ENCODE measurements at regions not wholly inside any gene's neighbourhood (a gene's known extent, or its start where the extent isn't known, plus 50 kb on each side); places are given as distances from the start of the nearest gene placed in this dataset.

- H3K9ac ChIP-seq (ENCODE audit: insufficient read length, low read depth) = no peak overlapping the region
- no peaks in the 10 kb centered on the region for H3K9me3 ChIP-seq (ENCODE audit: insufficient read depth, low read length)
- H3K36me3 ChIP-seq (ENCODE audit: insufficient read depth, insufficient read length, low read length) = no peaks in the 10 kb centered on the region
- no peak overlapping the region for H3K4me3 ChIP-seq (ENCODE audit: insufficient read length, low read depth)
- H3K4me1 ChIP-seq (ENCODE audit: insufficient read depth, insufficient read length) = no peaks in the 10 kb centered on the region
- DNase-seq (ENCODE audit: low read depth, low spot score) = no peak
- TF ChIP-seq SUZ12 (IDR thresholded peaks at IDR 0.05; ENCODE audit: extremely low read depth, insufficient read depth, insufficient read length) (no peak), ZNF274 (IDR thresholded peaks at IDR 0.05; ENCODE audit: low read depth, low read length) (no peak), YY1 (IDR thresholded peaks at IDR 0.05; ENCODE audit: insufficient read depth, insufficient read length) (no peak)
- no peaks in the 10 kb centered on the region for H3K27me3 ChIP-seq (ENCODE audit: insufficient read depth, insufficient read length)
Measured at GRCh38 chr1:100628631-100629081, 90.7 kb downstream of the GPR88 start.

- no peak overlapping the region for H3K9ac ChIP-seq (ENCODE audit: insufficient read length, low read depth)
- no peaks in the 10 kb centered on the region for H3K4me1 ChIP-seq (ENCODE audit: insufficient read depth, insufficient read length)
- DNase-seq (ENCODE audit: low read depth, low spot score) = no peak
- no peaks in the 10 kb centered on the region for H3K9me3 ChIP-seq (ENCODE audit: insufficient read depth, low read length)
- no peak for TF ChIP-seq YY1 (IDR thresholded peaks at IDR 0.05; ENCODE audit: insufficient read depth, insufficient read length)
- no peak for TF ChIP-seq SUZ12 (IDR thresholded peaks at IDR 0.05; ENCODE audit: extremely low read depth, insufficient read depth, insufficient read length)
- no peak for TF ChIP-seq ZNF274 (IDR thresholded peaks at IDR 0.05; ENCODE audit: low read depth, low read length)
- no peaks in the 10 kb centered on the region for H3K36me3 ChIP-seq (ENCODE audit: insufficient read depth, insufficient read length, low read length)
- H3K27me3 ChIP-seq (ENCODE audit: insufficient read depth, insufficient read length) = no peaks in the 10 kb centered on the region
- no peak overlapping the region for H3K4me3 ChIP-seq (ENCODE audit: insufficient read length, low read depth)
Measured at GRCh38 chr1:100629391-100629790, 90.2 kb upstream of the VCAM1 start.

- Histone ChIP-seq H3K36me3 (ENCODE audit: insufficient read depth, insufficient read length, low read length) (no peaks in the 10 kb centered on the region), H3K9ac (ENCODE audit: insufficient read length, low read depth) (no peak overlapping the region), H3K4me3 (ENCODE audit: insufficient read length, low read depth) (no peak overlapping the region), H3K9me3 (ENCODE audit: insufficient read depth, low read length) (no peaks in the 10 kb centered on the region), H3K4me1 (ENCODE audit: insufficient read depth, insufficient read length) (no peaks in the 10 kb centered on the region), H3K27me3 (ENCODE audit: insufficient read depth, insufficient read length) (no peaks in the 10 kb centered on the region)
- no peak for TF ChIP-seq YY1 (IDR thresholded peaks at IDR 0.05; ENCODE audit: insufficient read depth, insufficient read length)
- TF ChIP-seq ZNF274 (IDR thresholded peaks at IDR 0.05; ENCODE audit: low read depth, low read length) = no peak
- no peak for TF ChIP-seq SUZ12 (IDR thresholded peaks at IDR 0.05; ENCODE audit: extremely low read depth, insufficient read depth, insufficient read length)
- DNase-seq (ENCODE audit: low read depth, low spot score) = no peak
Measured at GRCh38 chr1:100631015-100631551, 88.5 kb upstream of the VCAM1 start.

GRCh38 chr1:100642826-100643225, 76.7 kb upstream of the VCAM1 start:
- no peak overlapping the region for H3K4me3 ChIP-seq (ENCODE audit: insufficient read length, low read depth)
- no peaks in the 10 kb centered on the region for H3K36me3 ChIP-seq (ENCODE audit: insufficient read depth, insufficient read length, low read length)
- H3K27me3 ChIP-seq (ENCODE audit: insufficient read depth, insufficient read length) = no peaks in the 10 kb centered on the region
- DNase-seq (ENCODE audit: low read depth, low spot score) = no peak
- peaks cover 9% of the 10 kb centered on the region; the same call in 1 of the 2 replicates for H3K9me3 ChIP-seq (ENCODE audit: insufficient read depth, low read length)
- H3K4me1 ChIP-seq (ENCODE audit: insufficient read depth, insufficient read length) = no peaks in the 10 kb centered on the region
- no peak for TF ChIP-seq ZNF274 (IDR thresholded peaks at IDR 0.05; ENCODE audit: low read depth, low read length)
- no peak for TF ChIP-seq YY1 (IDR thresholded peaks at IDR 0.05; ENCODE audit: insufficient read depth, insufficient read length)
- no peak for TF ChIP-seq SUZ12 (IDR thresholded peaks at IDR 0.05; ENCODE audit: extremely low read depth, insufficient read depth, insufficient read length)
- H3K9ac ChIP-seq (ENCODE audit: insufficient read length, low read depth) = no peak overlapping the region

GRCh38 chr1:100643471-100644196, 75.9 kb upstream of the VCAM1 start:
- H3K9me3 ChIP-seq (ENCODE audit: insufficient read depth, low read length) = 0 out of 2 replicates have a peak, but pooled peaks cover 1% of the 10 kb centered on the region
- TF ChIP-seq YY1 (IDR thresholded peaks at IDR 0.05; ENCODE audit: insufficient read depth, insufficient read length) (no peak), ZNF274 (IDR thresholded peaks at IDR 0.05; ENCODE audit: low read depth, low read length) (no peak), SUZ12 (IDR thresholded peaks at IDR 0.05; ENCODE audit: extremely low read depth, insufficient read depth, insufficient read length) (no peak)
- H3K4me3 ChIP-seq (ENCODE audit: insufficient read length, low read depth) = no peak overlapping the region
- no peak overlapping the region for H3K9ac ChIP-seq (ENCODE audit: insufficient read length, low read depth)
- no peaks in the 10 kb centered on the region for H3K36me3 ChIP-seq (ENCODE audit: insufficient read depth, insufficient read length, low read length)
- H3K4me1 ChIP-seq (ENCODE audit: insufficient read depth, insufficient read length) = no peaks in the 10 kb centered on the region
- no peaks in the 10 kb centered on the region for H3K27me3 ChIP-seq (ENCODE audit: insufficient read depth, insufficient read length)
- DNase-seq (ENCODE audit: low read depth, low spot score) = no peak

- H3K36me3 ChIP-seq (ENCODE audit: insufficient read depth, insufficient read length, low read length) = no peaks in the 10 kb centered on the region
- H3K9me3 ChIP-seq (ENCODE audit: insufficient read depth, low read length) = no peaks in the 10 kb centered on the region
- H3K27me3 ChIP-seq (ENCODE audit: insufficient read depth, insufficient read length) = no peaks in the 10 kb centered on the region
- TF ChIP-seq ZNF274 (IDR thresholded peaks at IDR 0.05; ENCODE audit: low read depth, low read length) (no peak), YY1 (IDR thresholded peaks at IDR 0.05; ENCODE audit: insufficient read depth, insufficient read length) (no peak), SUZ12 (IDR thresholded peaks at IDR 0.05; ENCODE audit: extremely low read depth, insufficient read depth, insufficient read length) (no peak)
- no peak for DNase-seq (ENCODE audit: low read depth, low spot score)
- no peak overlapping the region for H3K4me3 ChIP-seq (ENCODE audit: insufficient read length, low read depth)
- H3K9ac ChIP-seq (ENCODE audit: insufficient read length, low read depth) = no peak overlapping the region
- H3K4me1 ChIP-seq (ENCODE audit: insufficient read depth, insufficient read length) = no peaks in the 10 kb centered on the region
Measured at GRCh38 chr1:100646001-100646400, 73.5 kb upstream of the VCAM1 start.

- Histone ChIP-seq H3K4me1 (ENCODE audit: insufficient read depth, insufficient read length) (no peaks in the 10 kb centered on the region), H3K27me3 (ENCODE audit: insufficient read depth, insufficient read length) (no peaks in the 10 kb centered on the region), H3K4me3 (ENCODE audit: insufficient read length, low read depth) (no peak overlapping the region), H3K9ac (ENCODE audit: insufficient read length, low read depth) (no peak overlapping the region), H3K9me3 (ENCODE audit: insufficient read depth, low read length) (no peaks in the 10 kb centered on the region), H3K36me3 (ENCODE audit: insufficient read depth, insufficient read length, low read length) (no peaks in the 10 kb centered on the region)
- TF ChIP-seq YY1 (IDR thresholded peaks at IDR 0.05; ENCODE audit: insufficient read depth, insufficient read length) = no peak
- no peak for TF ChIP-seq ZNF274 (IDR thresholded peaks at IDR 0.05; ENCODE audit: low read depth, low read length)
- TF ChIP-seq SUZ12 (IDR thresholded peaks at IDR 0.05; ENCODE audit: extremely low read depth, insufficient read depth, insufficient read length) = no peak
- DNase-seq (ENCODE audit: low read depth, low spot score) = no peak
Measured at GRCh38 chr1:100649146-100649545, 70.4 kb upstream of the VCAM1 start.
